Inferior parietal cortex (tissue), 1 donor: ENCODE measurements at regions not wholly inside any gene's neighbourhood (a gene's known extent, or its start where the extent isn't known, plus 50 kb on each side); places are given as distances from the start of the nearest gene placed in this dataset.
"Not testable (repeated sequence)": the region's sequence is repeated elsewhere in the genome, so short reads cannot be mapped to it uniquely, and the experiment has no call there.

Source experiments
- DNase-seq: peaks from one replicate; pipeline ENCODE4 v3.0.0-alpha.2; 2016; ENCODE audit errors: extremely low spot score

GRCh38 chr4:128649575-128650205, 159.8 kb upstream of the JADE1 start:
- DNase-seq: no peak

- DNase-seq: no peak
Observed at GRCh38 chr4:128649161-128649560, 160.3 kb upstream of the JADE1 start.

- DNase-seq: no peak
Observed at GRCh38 chr4:128648021-128648420, 161.5 kb upstream of the JADE1 start.

- not testable (repeated sequence) for DNase-seq
Observed at GRCh38 chr4:128646893-128647292, 162.6 kb upstream of the JADE1 start.

- not testable (repeated sequence) for DNase-seq
Observed at GRCh38 chr4:128644693-128645654, 164.5 kb upstream of the JADE1 start.

- not testable (repeated sequence) for DNase-seq
Observed at GRCh38 chr4:128644107-128644506, 165.4 kb upstream of the JADE1 start.

GRCh38 chr4:128641566-128641965, 167.9 kb upstream of the JADE1 start:
- not testable (repeated sequence) for DNase-seq

GRCh38 chr4:128639541-128640270, 169.8 kb upstream of the JADE1 start:
- DNase-seq: no peak

- DNase-seq: no peak
Observed at GRCh38 chr4:128636906-128637305, 172.6 kb upstream of the JADE1 start.

- DNase-seq: no peak
Observed at GRCh38 chr4:128635955-128636560, 173.4 kb upstream of the JADE1 start.

- DNase-seq: peak; percentile 75
Observed at GRCh38 chr4:128635141-128635954, 174.2 kb upstream of the JADE1 start.

- no peak for DNase-seq
Observed at GRCh38 chr4:128633067-128633466, 176.4 kb upstream of the JADE1 start.

- DNase-seq: no peak
Observed at GRCh38 chr4:128630871-128631270, 178.6 kb upstream of the JADE1 start.

GRCh38 chr4:128623508-128624215, 185.8 kb upstream of the JADE1 start:
- DNase-seq: no peak

GRCh38 chr4:128620279-128620965, 189.1 kb upstream of the JADE1 start:
- not testable (repeated sequence) for DNase-seq

- DNase-seq: no peak
Observed at GRCh38 chr4:128615197-128615596, 194.3 kb upstream of the JADE1 start.

- DNase-seq: no peak
Observed at GRCh38 chr4:128608006-128608405, 201.5 kb upstream of the JADE1 start.

- DNase-seq: no peak
Observed at GRCh38 chr4:128606173-128606572, 203.3 kb upstream of the JADE1 start.

- no peak for DNase-seq
Observed at GRCh38 chr4:128604840-128605239, 204.7 kb upstream of the JADE1 start.

- no peak for DNase-seq
Observed at GRCh38 chr4:128604204-128604603, 205.3 kb upstream of the JADE1 start.
